ENCODE measurements at regions not wholly inside any gene's neighbourhood (a gene's known extent, or its start where the extent isn't known, plus 50 kb on each side); places are given as distances from the start of the nearest gene placed in this dataset.

- H3K4me3 Mint-ChIP-seq: no peak overlapping the region
Measured at GRCh38 chr4:79653871-79654270, 245.8 kb upstream of the GK2 start.

DNA sequence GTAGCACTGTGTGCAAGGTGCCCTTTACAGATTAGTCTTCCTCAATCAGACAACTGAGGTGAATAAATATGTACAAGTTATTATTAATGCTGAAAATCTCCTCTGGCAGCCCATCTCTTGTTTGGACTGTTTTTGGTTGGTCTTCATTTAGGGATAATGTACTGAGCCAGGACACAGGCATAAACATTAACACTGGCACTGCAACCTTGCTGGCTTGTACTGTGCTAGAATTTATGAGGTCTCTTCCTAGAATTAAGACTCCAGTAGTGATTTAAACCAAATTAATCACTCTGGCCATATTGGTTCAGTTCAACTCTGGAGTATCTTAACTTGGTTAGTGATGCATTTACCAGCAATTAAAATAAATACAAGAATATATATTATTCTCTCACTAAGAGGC, 244.7 kb upstream of the GK2 start:
- peaks cover 3% of the 10 kb centered on the region for H3K36me3 Mint-ChIP-seq (ENCODE audit: low read depth)
- no peak for DNase-seq (ENCODE audit: low read depth, low spot score)
- no peaks in the 10 kb centered on the region for H3K27me3 Mint-ChIP-seq (ENCODE audit: low read depth)
- no peak overlapping the region for H3K4me3 Mint-ChIP-seq
- TF ChIP-seq, protein P1, sequence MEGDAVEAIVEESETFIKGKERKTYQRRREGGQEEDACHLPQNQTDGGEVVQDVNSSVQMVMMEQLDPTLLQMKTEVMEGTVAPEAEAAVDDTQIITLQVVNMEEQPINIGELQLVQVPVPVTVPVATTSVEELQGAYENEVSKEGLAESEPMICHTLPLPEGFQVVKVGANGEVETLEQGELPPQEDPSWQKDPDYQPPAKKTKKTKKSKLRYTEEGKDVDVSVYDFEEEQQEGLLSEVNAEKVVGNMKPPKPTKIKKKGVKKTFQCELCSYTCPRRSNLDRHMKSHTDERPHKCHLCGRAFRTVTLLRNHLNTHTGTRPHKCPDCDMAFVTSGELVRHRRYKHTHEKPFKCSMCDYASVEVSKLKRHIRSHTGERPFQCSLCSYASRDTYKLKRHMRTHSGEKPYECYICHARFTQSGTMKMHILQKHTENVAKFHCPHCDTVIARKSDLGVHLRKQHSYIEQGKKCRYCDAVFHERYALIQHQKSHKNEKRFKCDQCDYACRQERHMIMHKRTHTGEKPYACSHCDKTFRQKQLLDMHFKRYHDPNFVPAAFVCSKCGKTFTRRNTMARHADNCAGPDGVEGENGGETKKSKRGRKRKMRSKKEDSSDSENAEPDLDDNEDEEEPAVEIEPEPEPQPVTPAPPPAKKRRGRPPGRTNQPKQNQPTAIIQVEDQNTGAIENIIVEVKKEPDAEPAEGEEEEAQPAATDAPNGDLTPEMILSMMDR (conservative IDR thresholded peaks at IDR 0.05): no peak
- peaks cover 6% of the 10 kb centered on the region for H3K9me3 Mint-ChIP-seq
- H3K27ac Mint-ChIP-seq (ENCODE audit: unreplicated experiment): no peak overlapping the region
- no peaks in the 10 kb centered on the region for H3K4me1 Mint-ChIP-seq

More at GRCh38 chr4:79653871-79654270, 245.8 kb upstream of the GK2 start:
- Mint-ChIP-seq H3K9me3 (peaks cover 13% of the 10 kb centered on the region), H3K27me3 (ENCODE audit: low read depth) (no peaks in the 10 kb centered on the region), H3K36me3 (ENCODE audit: low read depth) (peaks cover 3% of the 10 kb centered on the region), H3K27ac (ENCODE audit: unreplicated experiment) (no peak overlapping the region), H3K4me1 (no peaks in the 10 kb centered on the region)
- DNase-seq (ENCODE audit: low read depth, low spot score): no peak
- TF ChIP-seq, protein P1 (conservative IDR thresholded peaks at IDR 0.05): no peak

DNA sequence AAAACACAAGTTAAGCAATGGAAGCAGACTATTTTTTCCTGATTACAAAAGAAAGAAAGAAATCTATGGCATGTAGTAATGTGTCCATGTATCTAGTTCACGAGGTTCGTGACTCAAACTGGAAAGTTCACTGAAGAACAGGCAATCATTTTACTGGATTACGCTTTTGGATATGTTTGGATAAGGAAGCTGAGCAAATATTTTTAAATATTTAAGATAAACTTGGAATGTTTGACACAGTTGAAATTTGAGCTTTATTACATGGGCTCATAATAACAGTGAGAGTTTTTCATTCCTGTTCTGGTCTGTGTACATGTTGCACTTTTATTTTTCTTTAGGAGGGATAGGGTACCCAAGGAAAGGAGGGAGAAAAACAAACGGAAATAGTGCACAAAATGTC, 244.2 kb upstream of the GK2 start:
- Mint-ChIP-seq H3K27me3 (ENCODE audit: low read depth) (no peaks in the 10 kb centered on the region), H3K4me1 (no peaks in the 10 kb centered on the region), H3K27ac (ENCODE audit: unreplicated experiment) (no peak overlapping the region), H3K36me3 (ENCODE audit: low read depth) (peaks cover 1% of the 10 kb centered on the region), H3K4me3 (no peak overlapping the region), H3K9me3 (peaks cover 4% of the 10 kb centered on the region)
- DNase-seq (ENCODE audit: low read depth, low spot score): no peak
- TF ChIP-seq, protein P1 (conservative IDR thresholded peaks at IDR 0.05): no peak

DNA sequence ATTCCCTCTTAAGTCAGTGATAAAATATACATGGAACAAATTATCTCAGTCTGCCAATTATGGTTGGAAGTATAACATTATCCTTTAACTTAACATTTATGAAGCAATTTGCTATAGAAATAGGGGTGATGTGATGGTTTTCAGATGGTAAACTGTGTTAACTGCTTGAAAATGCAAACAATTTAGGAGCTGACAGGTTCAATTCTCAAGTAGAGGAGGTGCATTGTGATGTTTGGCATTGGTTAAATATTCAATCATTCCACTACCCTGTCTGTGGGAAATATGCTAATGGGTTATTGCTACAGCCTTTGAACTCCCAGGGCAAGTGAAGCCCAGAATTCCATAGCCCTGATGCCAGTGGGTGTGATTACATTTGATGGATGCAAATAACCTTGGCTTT, 243.4 kb upstream of the GK2 start:
- Mint-ChIP-seq H3K27me3 (ENCODE audit: low read depth) (no peaks in the 10 kb centered on the region), H3K4me1 (no peaks in the 10 kb centered on the region), H3K4me3 (no peak overlapping the region), H3K27ac (ENCODE audit: unreplicated experiment) (no peak overlapping the region), H3K36me3 (ENCODE audit: low read depth) (no peaks in the 10 kb centered on the region), H3K9me3 (peaks cover 3% of the 10 kb centered on the region)
- TF ChIP-seq, protein P1 (conservative IDR thresholded peaks at IDR 0.05): no peak
- no peak for DNase-seq (ENCODE audit: low read depth, low spot score)

GRCh38 chr4:79650794-79651431, 242.9 kb upstream of the GK2 start:
- H3K36me3 Mint-ChIP-seq (ENCODE audit: low read depth): no peaks in the 10 kb centered on the region
- H3K9me3 Mint-ChIP-seq: peaks cover 3% of the 10 kb centered on the region
- no peak overlapping the region for H3K27ac Mint-ChIP-seq (ENCODE audit: unreplicated experiment)
- TF ChIP-seq, protein P1 (conservative IDR thresholded peaks at IDR 0.05): no peak
- no peaks in the 10 kb centered on the region for H3K4me1 Mint-ChIP-seq
- no peak for DNase-seq (ENCODE audit: low read depth, low spot score)
- no peaks in the 10 kb centered on the region for H3K27me3 Mint-ChIP-seq (ENCODE audit: low read depth)
- no peak overlapping the region for H3K4me3 Mint-ChIP-seq
